NOMO-1 treated with DMSO at 0.1 percent for 48 hours (cell line): ENCODE measurements at regions not wholly inside any gene's neighbourhood (a gene's known extent, or its start where the extent isn't known, plus 50 kb on each side); places are given as distances from the start of the nearest gene placed in this dataset.
"Not testable (repeated sequence)": the region's sequence is repeated elsewhere in the genome, so short reads cannot be mapped to it uniquely, and the experiment has no call there.

Source experiments
- DNase-seq: peaks from one replicate; lab custom pipeline; 2025; ENCODE audit not compliant: unreplicated experiment; lab: John Stamatoyannopoulos, UW

DNA sequence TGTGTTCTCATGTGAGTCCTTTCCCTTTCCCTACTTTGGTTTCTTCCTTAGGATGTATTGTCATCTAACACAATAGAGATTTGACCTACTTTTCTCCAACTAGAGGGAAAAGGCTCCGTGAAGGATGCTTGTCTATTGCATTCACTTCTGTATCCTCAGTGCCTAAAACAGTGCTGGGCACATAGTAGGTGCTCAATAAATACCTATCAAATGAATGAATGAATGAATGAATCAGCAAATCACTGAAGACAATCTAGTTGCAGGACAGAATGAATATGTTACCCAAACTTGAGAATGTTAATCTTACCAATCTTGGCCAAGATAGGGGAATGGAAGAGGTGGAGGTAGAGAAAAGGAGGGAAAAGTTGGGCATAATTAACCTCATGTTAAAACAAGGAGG, 131.2 kb upstream of the FOXN2 start:
- no peak for DNase-seq

DNA sequence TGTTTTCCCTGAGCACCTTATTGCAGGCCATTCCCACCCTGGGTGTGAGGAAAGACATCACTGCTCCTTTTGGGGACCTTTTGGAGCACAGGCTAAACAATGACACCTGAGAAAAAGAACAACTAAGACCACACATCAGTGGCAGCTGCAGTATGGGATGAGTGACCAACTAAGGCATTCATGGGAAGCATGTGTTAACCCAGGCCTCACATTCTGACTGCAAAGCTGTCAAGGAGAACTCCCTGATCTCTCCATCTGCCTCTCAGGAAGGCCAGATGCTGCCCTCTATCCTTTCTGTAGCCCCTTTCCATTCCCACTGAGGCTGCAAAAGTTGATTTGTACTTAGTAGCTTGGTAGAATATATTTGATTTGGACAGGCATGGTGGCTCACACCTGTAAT, 130.5 kb upstream of the FOXN2 start:
- no peak for DNase-seq

DNA sequence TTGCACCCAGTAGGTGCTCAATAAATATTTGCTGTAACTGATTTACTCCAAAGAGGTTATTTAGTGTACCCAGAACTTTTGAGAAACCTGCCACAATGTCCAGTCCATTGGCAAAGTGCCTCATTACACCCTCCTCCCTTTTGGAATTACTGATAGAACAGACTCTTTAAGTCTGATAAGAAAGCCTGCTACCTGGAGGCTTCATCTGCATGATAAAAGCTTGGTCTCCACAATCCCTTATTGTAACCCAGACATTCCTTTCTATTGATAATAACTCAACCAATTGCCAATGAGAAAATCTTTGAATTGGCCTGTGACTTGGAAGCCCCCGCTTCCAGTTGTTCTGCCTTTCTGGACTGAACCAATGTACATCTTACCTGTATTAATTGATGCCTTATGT, 127.0 kb upstream of the FOXN2 start:
- no peak for DNase-seq

DNA sequence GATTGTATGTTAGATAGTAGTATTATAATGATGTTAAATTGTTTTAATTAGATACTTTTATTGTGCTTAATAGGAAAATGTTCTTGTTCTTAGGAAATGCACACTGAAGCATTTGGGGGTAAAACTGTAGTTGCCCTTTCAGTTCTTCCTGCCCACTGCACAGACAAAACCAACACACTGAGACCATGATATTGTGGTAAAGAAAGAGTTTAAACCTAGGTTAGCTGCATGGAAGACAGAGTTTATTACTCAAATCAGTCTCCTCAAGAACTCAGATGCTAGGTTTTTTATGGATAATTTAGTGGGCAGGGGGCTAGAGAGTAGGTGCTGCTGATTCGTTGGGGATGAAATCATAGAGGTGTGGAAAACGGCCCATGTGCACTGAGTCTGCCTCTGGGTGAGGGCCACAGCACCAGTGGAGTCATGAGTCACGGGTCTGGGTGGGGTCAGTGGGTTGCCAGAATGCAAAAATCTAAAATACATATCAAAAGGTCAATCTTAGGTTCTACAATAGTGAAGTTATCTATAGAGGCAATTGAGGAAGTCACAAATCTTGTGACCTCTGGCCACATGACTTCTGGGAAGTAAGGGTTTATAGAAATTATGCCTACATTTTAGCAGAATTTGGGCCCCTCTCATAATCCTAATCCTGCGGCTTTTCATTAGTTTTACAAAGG, 124.8 kb upstream of the FOXN2 start:
- peak; percentile 18 for DNase-seq

DNA sequence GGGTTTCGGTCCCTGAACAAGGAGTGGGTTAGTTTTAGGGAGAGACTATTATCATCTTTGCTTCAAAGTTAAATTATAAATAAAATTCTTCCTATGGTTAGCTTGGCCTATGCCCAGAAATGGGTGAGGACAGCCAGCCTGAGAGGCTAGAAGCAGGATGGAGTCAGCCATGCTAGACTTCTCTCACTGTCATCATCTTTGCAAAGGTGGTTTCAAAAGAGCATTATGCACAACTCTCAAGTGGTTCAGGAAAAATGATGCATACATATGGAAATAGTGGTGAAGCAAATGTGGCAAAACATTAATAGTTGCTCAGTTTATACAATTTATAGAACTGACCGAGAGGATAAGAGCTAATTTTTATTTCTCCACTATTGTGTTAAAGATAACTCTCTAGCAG, 124.3 kb upstream of the FOXN2 start:
- DNase-seq: no peak

DNA sequence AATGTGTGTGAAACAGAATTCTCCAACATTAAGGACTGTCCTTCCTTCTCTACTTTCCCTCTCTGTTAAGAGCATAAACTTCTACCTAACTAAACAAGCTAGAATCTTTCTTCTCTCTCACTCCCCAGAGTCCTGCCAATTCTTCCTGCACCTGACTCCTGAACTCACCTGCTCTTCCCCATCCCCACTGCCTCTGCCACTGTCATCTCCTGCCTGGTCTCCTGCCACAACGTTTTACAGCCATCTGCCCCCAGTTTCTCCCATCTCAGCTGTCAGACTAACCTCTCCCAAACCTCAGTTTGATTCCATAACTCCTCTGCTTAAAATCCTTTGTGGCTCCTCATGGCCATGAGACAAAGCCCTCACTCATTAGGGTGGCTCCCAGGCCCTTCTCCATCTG, 119.8 kb upstream of the FOXN2 start:
- DNase-seq: no peak

DNA sequence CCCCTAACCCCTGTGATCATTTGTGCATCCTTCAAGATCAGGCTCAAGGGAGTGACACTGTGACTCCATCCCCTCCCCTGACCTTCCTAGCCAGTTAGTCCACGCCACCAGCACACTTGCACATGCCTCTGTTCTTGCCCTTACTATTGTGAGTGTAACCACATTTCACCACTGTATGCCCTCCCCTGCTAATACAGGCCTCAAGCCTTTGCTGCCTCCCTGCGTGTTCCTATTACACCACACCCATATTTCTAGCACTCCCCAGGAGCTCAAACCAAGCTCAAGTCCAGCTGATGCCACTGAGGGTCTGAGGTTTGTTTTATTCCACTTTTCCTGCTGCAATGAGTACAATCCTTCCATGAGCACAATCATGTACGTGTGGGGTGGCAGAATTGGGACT, 119.3 kb upstream of the FOXN2 start:
- DNase-seq: no peak

DNA sequence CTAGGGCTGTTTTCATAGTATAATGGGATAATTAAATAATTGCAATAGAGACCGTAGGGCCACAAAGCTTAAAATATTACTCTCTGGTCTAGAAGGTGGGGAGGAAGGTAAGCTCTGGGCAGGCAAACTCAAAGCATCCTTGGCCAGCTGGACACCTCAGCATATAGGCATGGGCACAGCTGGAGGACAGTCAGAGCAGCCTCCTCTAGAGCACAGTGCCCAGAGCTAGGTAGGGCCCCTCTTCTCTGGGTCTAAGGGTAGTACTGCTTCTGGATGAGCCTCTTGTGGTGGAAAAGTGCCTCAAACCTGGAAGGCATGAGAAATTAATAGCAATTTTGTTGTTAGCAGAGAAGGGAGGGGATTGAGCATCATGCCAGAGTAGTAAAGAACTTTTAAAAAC, 116.9 kb upstream of the FOXN2 start:
- no peak for DNase-seq

DNA sequence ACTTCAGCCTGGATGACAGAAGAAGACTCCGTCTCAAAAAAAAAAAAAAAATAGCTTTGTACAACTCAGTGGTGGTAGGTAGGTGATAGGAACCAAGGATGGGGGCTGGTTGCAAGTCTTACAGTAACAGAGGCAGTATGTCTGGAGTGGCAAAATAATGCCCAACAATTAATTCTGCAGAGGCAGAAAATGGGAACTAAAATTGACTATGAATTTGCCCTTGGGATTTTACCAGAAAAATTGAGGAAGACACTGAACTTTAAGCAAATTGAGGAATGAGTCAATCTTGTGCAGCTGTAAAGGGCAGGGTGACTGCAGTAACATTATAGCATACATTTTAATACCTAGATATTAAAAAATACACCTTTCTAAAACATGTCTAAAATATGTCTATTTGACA, 116.1 kb upstream of the FOXN2 start:
- no peak for DNase-seq

DNA sequence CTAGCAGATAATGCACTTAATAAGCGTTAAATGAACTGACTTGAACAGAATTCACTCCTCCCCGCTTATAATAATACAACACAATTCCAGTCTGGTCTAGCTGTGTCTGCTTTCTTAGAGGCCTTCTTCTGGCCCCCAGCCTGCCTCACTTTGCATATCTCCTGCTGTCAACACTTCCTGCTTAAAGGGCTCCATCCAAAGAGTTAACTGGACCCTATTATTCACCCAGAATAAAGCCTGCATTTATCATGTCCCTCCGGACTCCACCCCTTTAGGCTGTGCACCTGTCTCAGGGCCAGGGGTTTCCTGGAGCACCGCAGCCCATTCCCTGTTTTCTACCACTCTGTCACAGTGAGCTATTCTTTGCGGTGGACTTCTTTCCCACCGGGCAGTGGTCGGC, 115.4 kb upstream of the FOXN2 start:
- no peak for DNase-seq

DNA sequence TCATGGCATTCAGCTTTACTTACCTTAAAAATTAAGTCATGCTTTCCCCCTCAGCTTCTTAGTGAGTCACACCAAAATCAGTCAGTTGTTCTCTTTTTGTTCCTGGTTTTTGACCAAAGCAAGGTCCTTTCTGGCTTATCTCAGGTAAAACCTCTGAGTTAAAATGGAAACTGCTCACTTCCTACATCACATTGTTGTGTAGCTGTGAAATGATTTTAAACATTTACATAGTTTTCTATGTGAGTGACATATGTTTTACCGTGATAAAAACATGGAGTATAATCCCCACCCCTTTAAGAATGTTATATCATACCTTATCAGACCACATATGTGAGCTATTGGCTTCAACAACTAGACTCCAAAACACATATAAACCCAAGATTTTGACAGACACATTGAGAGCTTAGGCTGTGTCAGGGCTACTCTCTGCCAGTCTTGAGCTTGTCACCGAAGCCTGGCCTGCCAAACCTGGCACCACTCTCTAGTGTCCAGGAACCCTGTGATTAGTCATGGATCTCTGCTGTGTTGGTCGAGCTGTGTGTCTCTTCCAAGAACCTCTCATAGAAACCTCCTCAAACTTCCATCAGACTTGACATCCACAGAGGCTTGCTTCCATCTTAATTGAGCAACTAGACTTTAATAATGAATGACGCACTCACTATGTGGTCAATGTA, 113.7 kb upstream of the FOXN2 start:
- no peak for DNase-seq

DNA sequence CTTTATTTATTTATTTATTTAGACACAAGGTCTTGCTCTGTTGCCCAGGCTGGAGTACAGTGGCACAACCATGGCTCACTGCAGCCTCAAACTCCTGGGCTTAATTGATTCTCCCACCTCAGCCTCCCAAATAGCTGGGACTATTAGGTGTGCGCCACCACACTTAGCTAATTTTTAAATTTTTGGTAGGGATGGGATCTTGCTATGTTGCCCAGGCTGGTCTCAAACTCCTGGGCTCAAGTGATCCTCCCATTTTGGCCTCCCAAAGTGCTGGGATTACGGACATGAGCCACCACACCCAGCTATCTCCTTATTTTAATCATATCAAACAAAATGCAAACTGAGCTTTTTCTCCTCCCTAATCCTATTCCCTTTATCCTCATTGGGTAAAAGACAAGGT, 113.0 kb upstream of the FOXN2 start:
- not testable (repeated sequence) for DNase-seq

DNA sequence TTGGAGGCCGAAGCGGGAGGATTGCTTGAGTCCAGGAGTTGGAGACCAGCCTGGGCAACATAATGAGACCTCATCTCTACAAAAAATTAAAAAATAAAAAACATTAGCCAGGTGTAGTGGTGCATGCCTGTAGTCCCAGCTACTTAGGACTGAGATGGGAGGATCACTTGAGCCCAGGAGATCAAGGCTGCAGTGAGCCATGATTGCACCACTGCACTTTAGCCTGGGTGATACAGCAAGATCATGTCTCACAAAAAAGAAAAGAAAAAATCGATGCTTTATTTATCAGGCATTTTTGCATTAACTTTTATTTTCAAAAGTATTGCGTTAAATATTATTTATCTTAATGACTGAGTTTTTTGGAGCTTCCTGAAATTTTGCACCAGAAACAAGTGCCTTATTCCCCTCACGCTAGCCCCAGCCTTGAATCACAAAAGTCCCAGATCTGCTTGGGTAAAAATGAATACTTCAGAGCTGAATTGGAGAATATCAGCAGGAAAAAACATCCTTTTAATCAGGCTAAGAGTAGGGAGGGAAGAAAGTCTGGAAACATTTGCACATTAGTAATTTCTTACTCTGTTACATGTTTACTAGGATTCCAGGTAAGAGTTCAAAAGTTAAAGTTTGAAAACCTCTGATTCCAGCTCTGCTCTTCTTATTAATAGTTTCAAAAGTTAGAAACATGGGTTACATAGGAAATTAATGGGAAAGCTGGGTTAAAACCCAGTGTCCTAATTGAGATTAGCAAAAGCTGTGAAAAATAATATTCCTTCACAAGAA, 111.4 kb upstream of the FOXN2 start:
- DNase-seq: no peak

DNA sequence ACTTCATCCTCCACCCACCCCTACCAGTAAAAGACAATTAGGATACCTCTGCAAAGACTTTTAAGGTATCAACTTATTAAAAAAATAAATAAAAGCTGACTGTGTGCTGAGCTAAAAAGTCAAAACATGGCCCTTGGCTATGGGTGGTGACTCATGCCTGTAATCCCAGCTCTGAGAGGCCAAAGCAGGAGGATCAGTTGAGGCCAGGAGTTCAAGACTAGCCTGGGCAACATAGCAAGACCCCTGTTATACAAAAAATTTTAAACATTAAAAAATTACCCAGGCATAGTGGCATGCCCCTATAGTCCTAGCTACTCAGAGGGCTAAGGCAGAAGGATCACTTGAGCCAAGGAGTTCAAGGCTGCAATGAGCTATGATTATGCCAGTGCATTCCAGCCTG, 110.8 kb upstream of the FOXN2 start:
- DNase-seq: no peak

DNA sequence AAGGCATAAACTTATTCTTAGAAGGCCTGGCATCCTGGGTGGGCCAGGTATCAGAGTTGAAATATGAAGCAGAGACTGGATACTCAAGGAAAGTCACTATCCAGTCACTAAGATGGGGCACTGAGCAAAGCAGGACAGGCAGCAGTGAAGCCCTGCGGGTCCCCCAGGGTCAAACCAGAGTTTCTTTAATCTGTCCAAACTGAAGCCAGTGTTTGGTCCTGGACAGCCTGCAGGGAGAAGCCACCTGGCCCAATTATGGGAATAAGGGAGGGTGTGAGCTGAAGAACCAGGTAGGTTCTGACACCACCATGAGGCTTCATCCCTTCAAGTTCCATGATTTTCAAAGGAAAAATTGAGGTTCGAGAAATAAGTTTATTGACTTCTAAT, 109.7 kb upstream of the FOXN2 start:
- DNase-seq: no peak

DNA sequence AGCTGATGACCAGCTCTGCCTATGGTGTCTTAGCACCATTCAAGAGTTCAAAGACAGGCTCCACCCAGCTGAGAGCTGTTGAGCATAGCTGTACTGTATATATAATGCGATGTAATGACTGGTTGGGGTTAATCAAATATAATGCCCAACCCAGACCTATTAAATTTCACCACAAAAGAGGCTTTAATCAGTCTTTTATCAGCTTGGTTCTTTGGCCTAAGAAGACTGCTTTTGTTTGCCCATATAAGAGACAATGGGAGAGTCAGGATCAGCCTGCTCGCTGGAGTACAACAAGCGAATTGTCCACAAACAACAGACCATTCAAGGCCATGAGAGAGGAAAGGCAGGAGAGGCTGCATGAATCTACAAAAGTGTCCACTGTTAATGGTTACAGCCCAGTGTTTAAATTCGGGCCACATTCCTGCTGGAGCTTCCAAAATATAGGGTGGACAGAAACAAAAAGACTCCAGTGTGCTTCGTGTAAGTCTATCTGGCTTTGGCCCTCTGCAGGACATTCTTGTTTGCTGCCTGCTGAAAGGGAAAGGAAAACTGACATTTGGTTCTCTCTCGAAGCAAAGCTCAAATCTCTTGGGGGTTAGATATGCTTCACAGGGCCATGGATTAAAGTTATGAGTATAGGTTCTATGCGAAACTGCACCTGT, 109.2 kb upstream of the FOXN2 start:
- no peak for DNase-seq

DNA sequence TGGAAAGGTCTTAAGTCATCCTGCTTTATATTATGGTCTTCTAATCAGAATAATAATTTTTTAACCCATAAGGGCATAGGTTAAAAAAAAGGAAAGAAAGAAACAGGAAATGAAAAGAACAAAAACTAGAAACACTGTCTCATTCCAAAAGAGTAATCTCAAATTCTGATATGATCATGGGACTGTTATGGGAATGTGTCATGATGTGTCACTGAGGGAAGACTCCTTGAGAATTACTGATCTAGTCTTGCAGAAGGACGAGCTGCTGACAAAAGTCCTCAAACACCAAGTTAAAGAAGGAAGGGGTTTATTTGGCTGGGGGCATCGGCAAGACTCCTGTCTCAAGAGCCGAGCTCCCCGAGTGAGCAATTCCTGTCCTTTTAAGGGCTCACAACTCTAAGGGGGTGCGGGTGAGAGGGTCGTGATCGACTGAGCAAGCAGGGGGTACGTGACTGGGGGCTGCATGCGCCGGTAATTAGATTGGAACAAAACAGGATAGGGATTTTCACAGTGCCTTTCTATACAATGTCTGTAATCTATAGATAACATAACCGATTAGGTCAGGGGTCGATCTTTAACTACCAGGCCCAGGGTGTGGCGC, 108.3 kb upstream of the FOXN2 start:
- not testable (repeated sequence) for DNase-seq

DNA sequence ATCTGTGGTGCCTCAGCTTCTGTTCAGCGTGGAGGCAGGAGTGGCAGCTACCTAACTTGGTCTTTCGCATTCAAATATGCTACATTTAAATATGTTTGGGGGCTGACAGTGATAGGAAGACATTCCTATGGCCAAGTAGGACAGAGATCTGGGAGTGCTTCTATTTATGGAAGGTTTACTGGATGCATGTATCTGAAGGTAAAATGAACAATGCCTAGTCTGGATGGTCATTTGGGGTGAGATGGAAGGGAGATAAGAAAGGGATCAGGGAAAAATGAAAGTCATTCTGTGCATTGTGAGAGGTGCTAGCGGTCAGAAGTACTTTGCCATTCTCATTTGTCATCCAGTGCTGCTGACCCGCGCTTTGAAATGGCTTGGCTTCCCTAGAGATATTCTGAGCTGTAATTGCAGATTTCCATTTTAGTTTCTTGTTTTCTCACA, 107.3 kb upstream of the FOXN2 start:
- peak; percentile 22 for DNase-seq

DNA sequence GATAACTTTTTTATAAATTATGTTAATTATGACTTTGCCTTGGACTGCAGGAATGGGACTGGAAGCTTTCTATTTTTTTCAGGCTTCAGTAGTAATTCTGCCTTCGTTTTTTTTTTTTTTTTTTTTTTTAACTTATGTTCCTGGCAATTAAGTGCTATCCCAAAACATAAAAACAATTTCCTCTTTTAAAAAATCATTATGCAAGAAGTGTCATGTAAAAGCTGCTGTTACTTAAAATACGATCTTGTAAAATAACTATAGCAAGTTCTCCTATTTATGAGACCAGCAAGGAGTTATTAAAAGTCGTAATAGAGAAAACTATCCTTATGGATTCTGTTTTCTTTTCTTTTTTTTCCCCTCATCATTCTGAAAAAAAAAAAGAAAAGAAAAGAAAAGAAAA, 106.6 kb upstream of the FOXN2 start:
- peak; percentile 81 for DNase-seq

DNA sequence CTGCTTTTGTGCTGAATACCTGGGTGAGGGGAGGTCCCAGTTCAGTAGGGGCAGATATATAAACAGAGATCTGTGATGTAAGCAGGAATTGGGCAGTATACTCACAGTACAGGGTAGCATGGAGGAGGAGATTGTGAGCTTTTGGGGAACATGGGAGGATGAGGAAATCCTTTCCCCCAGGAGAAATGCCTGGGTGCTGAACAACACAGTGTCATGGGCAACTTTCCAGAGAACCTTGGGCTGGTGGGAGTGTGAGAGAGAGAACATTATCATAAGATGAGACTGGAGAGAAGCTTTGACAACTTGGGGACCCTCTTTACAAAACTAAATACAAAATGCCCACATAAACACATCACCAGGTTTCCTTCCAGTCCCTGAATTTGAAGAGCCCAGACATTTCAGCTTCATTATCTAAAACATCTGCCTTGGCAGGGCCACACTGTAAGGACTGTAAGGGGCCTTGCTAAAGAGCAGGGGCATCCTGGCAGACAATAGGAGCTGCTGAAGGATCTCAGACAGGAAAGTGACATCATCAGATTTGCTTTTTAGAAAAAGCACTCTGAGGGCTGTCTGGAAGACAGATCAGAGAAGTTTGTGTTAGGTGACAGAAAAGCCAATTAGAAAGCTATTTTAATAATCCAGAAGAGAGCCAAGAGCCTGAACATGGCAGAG, 105.1 kb upstream of the FOXN2 start:
- DNase-seq: no peak

DNA sequence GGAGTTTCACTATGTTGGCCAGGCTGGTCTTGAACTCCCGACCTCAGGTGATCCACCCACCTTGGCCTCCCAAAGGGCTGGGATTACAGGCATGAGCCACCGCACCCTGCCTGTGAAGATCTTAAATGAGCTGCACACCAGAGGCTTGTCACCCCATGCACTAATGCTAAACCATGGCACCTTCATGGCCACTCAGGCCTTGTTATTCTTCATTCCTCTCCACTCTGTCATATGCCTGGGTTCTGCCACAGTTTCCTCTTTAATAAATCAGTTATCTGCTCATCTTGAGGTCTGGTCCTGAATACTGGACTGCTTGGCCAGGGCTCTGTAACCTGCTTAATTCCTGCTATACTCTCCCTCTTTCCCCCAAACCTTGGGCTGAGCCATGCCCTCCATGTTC, 104.3 kb upstream of the FOXN2 start:
- no peak for DNase-seq
